Neuronal stem cell (in vitro differentiated cells): ENCODE measurements at regions not wholly inside any gene's neighbourhood (a gene's known extent, or its start where the extent isn't known, plus 50 kb on each side); places are given as distances from the start of the nearest gene placed in this dataset.

Experiments used
- DNase-seq: peaks from one replicate; pipeline ENCODE4 v3.0.0-alpha.2; 2013; ENCODE audit warnings: low spot score
- H2AFZ ChIP-seq: one replicate; pipeline ENCODE4 v1.6.1; 2013; ENCODE audit warnings: mild to moderate bottlenecking, low read length, inconsistent platforms
- H2AK5ac ChIP-seq: 2 replicates; pipeline ENCODE4 v1.6.1; 2013; ENCODE audit warnings: low read depth, mild to moderate bottlenecking, inconsistent platforms, low read length, moderate library complexity, mixed read lengths
- H2BK120ac ChIP-seq: 2 replicates; pipeline ENCODE4 v1.6.1; 2013; ENCODE audit warnings: low read depth, mild to moderate bottlenecking, inconsistent platforms, low read length, moderate library complexity, mixed read lengths
- H2BK12ac ChIP-seq: one replicate; pipeline ENCODE4 v1.6.1; 2013; ENCODE audit warnings: low read length, inconsistent platforms
- H2BK15ac ChIP-seq: 2 replicates; pipeline ENCODE4 v1.6.1; 2013; ENCODE audit warnings: mild to moderate bottlenecking, low read length, inconsistent platforms, mixed read lengths
- H2BK5ac ChIP-seq: one replicate; pipeline ENCODE4 v1.6.1; 2013; ENCODE audit warnings: inconsistent platforms, mild to moderate bottlenecking, low read length, moderate library complexity
- H3K14ac ChIP-seq: one replicate; pipeline ENCODE4 v1.6.1; 2013; ENCODE audit warnings: low read length, inconsistent platforms
- H3K18ac ChIP-seq: 2 replicates; pipeline ENCODE4 v1.6.1; 2013; ENCODE audit warnings: low read length, inconsistent platforms
- H3K23ac ChIP-seq: 2 replicates; pipeline ENCODE4 v1.6.1; 2013; ENCODE audit warnings: low read depth, mild to moderate bottlenecking, mixed read lengths, low read length, inconsistent platforms; ENCODE audit not compliant: poor library complexity
- H3K27ac ChIP-seq: replicated peaks from 3 replicates; pipeline ENCODE4 v1.5.1; 2013; ENCODE audit warnings: low read length, inconsistent platforms
- H3K27me3 ChIP-seq, 3 experiments: 2 replicates each; pipeline ENCODE4 v1.6.1; 2013; ENCODE audit warnings: low read length in 3 of 3, mild to moderate bottlenecking in 2 of 3, inconsistent platforms in 1 of 3, low read depth in 1 of 3, mixed read lengths in 1 of 3, moderate library complexity in 1 of 3; ENCODE audit not compliant: control insufficient read depth in 3 of 3, insufficient read depth in 3 of 3
- H3K36me3 ChIP-seq, 2 donors: replicated peaks in 1 of 2; 2 replicates each; pipeline ENCODE4 v1.6.1; 2013; ENCODE audit warnings: low read length in 2 of 2; ENCODE audit not compliant: control insufficient read depth in 2 of 2, insufficient read depth in 2 of 2
- H3K4ac ChIP-seq: 2 replicates; pipeline ENCODE4 v1.6.1; 2013; ENCODE audit warnings: inconsistent platforms, mild to moderate bottlenecking, low read length, moderate library complexity
- H3K4me1 ChIP-seq, 2 donors: 1 replicate in 1 of 2; 2 replicates in 1 of 2; pipeline ENCODE4 v1.6.1; 2013; ENCODE audit warnings: low read length in 2 of 2, low read depth in 1 of 2; ENCODE audit not compliant: control insufficient read depth in 2 of 2, insufficient read depth in 1 of 2
- H3K4me2 ChIP-seq: one replicate; pipeline ENCODE4 v1.6.1; 2013; ENCODE audit warnings: mild to moderate bottlenecking, low read length, inconsistent platforms; ENCODE audit not compliant: insufficient read depth, poor library complexity, severe bottlenecking
- H3K4me3 ChIP-seq, 2 donors: 2 replicates each; pipeline ENCODE4 v1.5.1; 2013; ENCODE audit warnings: low read length in 2 of 2, mild to moderate bottlenecking in 2 of 2, inconsistent platforms in 1 of 2, moderate library complexity in 1 of 2
- H3K79me1 ChIP-seq: one replicate; pipeline ENCODE4 v1.6.1; 2013; ENCODE audit warnings: low read depth, mild to moderate bottlenecking, inconsistent platforms, low read length, moderate library complexity
- H3K9ac ChIP-seq: one replicate; pipeline ENCODE4 v1.6.1; 2013; ENCODE audit warnings: mild to moderate bottlenecking, low read depth, low read length, inconsistent platforms; ENCODE audit not compliant: poor library complexity
- H3K9me3 ChIP-seq, 2 donors: replicated peaks in 1 of 2; 2 replicates each; pipeline versions ENCODE3 to v1.6.1; 2013; ENCODE audit warnings: low read length in 2 of 2, mild to moderate bottlenecking in 2 of 2, inconsistent platforms in 1 of 2, low read depth in 1 of 2, mixed read lengths in 1 of 2, moderate library complexity in 1 of 2; ENCODE audit not compliant: control insufficient read depth in 2 of 2, insufficient read depth in 1 of 2
- H4K8ac ChIP-seq: one replicate; pipeline ENCODE4 v1.6.1; 2013; ENCODE audit warnings: low read depth, mild to moderate bottlenecking, inconsistent platforms, low read length, moderate library complexity
- H4K91ac ChIP-seq: one replicate; pipeline ENCODE4 v1.6.1; 2013; ENCODE audit warnings: low read length, low read depth, mild to moderate bottlenecking, inconsistent platforms; ENCODE audit not compliant: poor library complexity
- WGBS, 2 donors: extraction: QIAGEN DNeasy Blood & Tissue Kit; methylation state at CpG; one replicate each; pipeline ENCODE4 v1.1.7; 2013; ENCODE audit warnings: missing lambda C conversion rate in 2 of 2, mixed read lengths in 1 of 2; ENCODE audit not compliant: insufficient read length in 2 of 2, insufficient replicate concordance in 1 of 2; ENCODE audit errors: extremely low coverage in 2 of 2; 5-methylcytosine and 5-hydroxymethylcytosine counted together

- no CpG with 5 or more reads among the region's 8 CpGs for WGBS, 2 donors
- Histone ChIP-seq H2BK15ac (no peak overlapping the region), H3K4ac (no peak overlapping the region), H3K14ac (no peak overlapping the region), H3K36me3 (no peaks in the 10 kb centered on the region), H3K4me1 (peaks cover 0 to 8% of the 10 kb centered on the region in 2 donors), H2BK12ac (no peak overlapping the region), H3K79me1 (no peaks in the 10 kb centered on the region), H3K27me3 (no peaks in the 10 kb centered on the region), H3K23ac (no peak overlapping the region), H3K18ac (no peak overlapping the region), H3K27ac (no peak overlapping the region), H3K4me3 (peak overlapping the region in 1 of 2 donors; percentile 26), H2AFZ (no peak overlapping the region), H4K91ac (no peak overlapping the region), H3K4me2 (no peak overlapping the region), H2BK5ac (no peak overlapping the region), H4K8ac (no peak overlapping the region), H3K9me3 (no peaks in the 10 kb centered on the region), H2BK120ac (no peak overlapping the region), H2AK5ac (no peak overlapping the region), H3K9ac (no peak overlapping the region)
- no peak for DNase-seq
These were observed 434.7 kb upstream of the RBFOX1 start for GRCh38 chr16:6897876-6898485.

GRCh38 chr16:6892966-6893365, 439.7 kb upstream of the RBFOX1 start:
- H2BK5ac ChIP-seq: no peak overlapping the region
- H3K36me3 ChIP-seq: no peaks in the 10 kb centered on the region
- no peaks in the 10 kb centered on the region for H3K27me3 ChIP-seq
- no peak overlapping the region for H3K9ac ChIP-seq
- H3K4ac ChIP-seq: no peak overlapping the region
- no peak overlapping the region for H2AK5ac ChIP-seq
- no peak overlapping the region for H3K23ac ChIP-seq
- no peak overlapping the region for H3K4me2 ChIP-seq
- H2BK120ac ChIP-seq: no peak overlapping the region
- no CpG with 5 or more reads among the region's 4 CpGs for WGBS, 2 donors
- no peak overlapping the region for H4K91ac ChIP-seq
- no peaks in the 10 kb centered on the region for H3K9me3 ChIP-seq
- H3K27ac ChIP-seq: no peak overlapping the region
- no peaks in the 10 kb centered on the region for H3K79me1 ChIP-seq
- H3K14ac ChIP-seq: no peak overlapping the region
- no peak overlapping the region for H3K18ac ChIP-seq
- peaks cover 0 to 22% of the 10 kb centered on the region in 2 donors for H3K4me1 ChIP-seq
- no peak for DNase-seq
- H2BK15ac ChIP-seq: no peak overlapping the region
- H2AFZ ChIP-seq: no peak overlapping the region
- no peak overlapping the region for H4K8ac ChIP-seq
- no peak overlapping the region for H2BK12ac ChIP-seq
- H3K4me3 ChIP-seq: no peak overlapping the region

- no CpG with 5 or more reads among the region's 2 CpGs for WGBS, 2 donors
These were observed 441.1 kb upstream of the RBFOX1 start for GRCh38 chr16:6891496-6891895.

GRCh38 chr16:6888531-6888930, 444.1 kb upstream of the RBFOX1 start:
- Histone ChIP-seq H3K18ac (no peak overlapping the region), H2AFZ (no peak overlapping the region), H3K4me1 (peaks cover 0 to 22% of the 10 kb centered on the region in 2 donors), H2BK120ac (no peak overlapping the region), H3K4me2 (no peak overlapping the region), H3K9me3 (no peaks in the 10 kb centered on the region), H3K27ac (no peak overlapping the region), H3K9ac (no peak overlapping the region), H4K8ac (no peak overlapping the region), H2AK5ac (no peak overlapping the region), H2BK5ac (no peak overlapping the region), H2BK15ac (no peak overlapping the region), H2BK12ac (no peak overlapping the region), H3K4me3 (no peak overlapping the region), H3K14ac (no peak overlapping the region), H3K79me1 (no peaks in the 10 kb centered on the region), H4K91ac (no peak overlapping the region), H3K27me3 (no peaks in the 10 kb centered on the region), H3K23ac (no peak overlapping the region), H3K36me3 (no peaks in the 10 kb centered on the region), H3K4ac (no peak overlapping the region)
- no peak for DNase-seq
- no CpG with 5 or more reads among the region's 2 CpGs for WGBS, 2 donors

More at GRCh38 chr16:6891496-6891895, 441.1 kb upstream of the RBFOX1 start:
- Histone ChIP-seq H3K27me3 (no peaks in the 10 kb centered on the region), H2AFZ (no peak overlapping the region), H3K4me3 (no peak overlapping the region), H3K14ac (no peak overlapping the region), H3K79me1 (no peaks in the 10 kb centered on the region), H2BK5ac (no peak overlapping the region), H3K27ac (no peak overlapping the region), H4K8ac (no peak overlapping the region), H2AK5ac (no peak overlapping the region), H2BK15ac (no peak overlapping the region), H3K4me1 (peaks cover 0 to 18% of the 10 kb centered on the region in 2 donors), H3K18ac (no peak overlapping the region), H4K91ac (no peak overlapping the region), H3K4ac (no peak overlapping the region), H3K4me2 (no peak overlapping the region), H3K23ac (no peak overlapping the region), H2BK12ac (no peak overlapping the region), H3K36me3 (no peaks in the 10 kb centered on the region), H3K9ac (no peak overlapping the region), H2BK120ac (no peak overlapping the region), H3K9me3 (no peaks in the 10 kb centered on the region)
- DNase-seq: no peak
